ENCODE measurements at regions not wholly inside any gene's neighbourhood (a gene's known extent, or its start where the extent isn't known, plus 50 kb on each side); places are given as distances from the start of the nearest gene placed in this dataset.

DNA sequence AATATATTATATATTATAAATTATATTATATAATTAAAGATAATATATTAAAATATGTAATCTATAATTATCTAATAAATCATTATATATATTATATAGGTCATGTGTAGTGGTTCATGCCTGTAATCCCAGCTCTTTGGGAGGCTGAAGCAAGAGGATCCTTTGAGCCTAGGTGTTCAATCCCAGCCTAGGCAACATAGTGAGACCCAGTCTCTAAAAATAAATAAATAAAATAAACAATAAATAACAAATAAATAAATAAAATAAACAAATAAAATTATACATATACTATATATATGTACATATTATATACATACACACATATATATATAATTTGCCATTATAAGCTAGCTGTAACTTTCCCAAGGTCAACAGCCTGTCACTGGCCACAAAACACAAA lies 277.7 kb downstream of the SETD4 start:
- Histone ChIP-seq H3K4me3 (ENCODE audit: low read length) (no peak overlapping the region), H4K20me1 (ENCODE audit: control insufficient read depth, insufficient read depth, low read depth, low read length) (no peaks in the 10 kb centered on the region), H3K4me2 (ENCODE audit: low read length) (no peak overlapping the region), H3K79me2 (ENCODE audit: control insufficient read depth, low read length) (no peaks in the 10 kb centered on the region), H3K36me3 (ENCODE audit: control insufficient read depth, low read length) (no peaks in the 10 kb centered on the region), H3K9me3 (ENCODE audit: control insufficient read depth, insufficient read depth, low read length) (no peaks in the 10 kb centered on the region), H3K27ac (ENCODE audit: low read depth, low read length) (no peak overlapping the region), H3K4me1 (ENCODE audit: control insufficient read depth, low read length) (no peaks in the 10 kb centered on the region), H3F3A (ENCODE audit: control insufficient read depth, insufficient read depth) (no peaks in the 10 kb centered on the region), H3K27me3 (ENCODE audit: control insufficient read depth, low read length) (0 out of 2 replicates have a peak, but pooled peaks cover 2% of the 10 kb centered on the region), H3K9me2 (replicated peaks; ENCODE audit: control insufficient read depth, low read length) (no peaks in the 10 kb centered on the region)
- no peak for TF ChIP-seq EZH2phosphoT487 (IDR thresholded peaks at IDR 0.05; ENCODE audit: borderline replicate concordance, low read length)
- TF ChIP-seq, protein P1, sequence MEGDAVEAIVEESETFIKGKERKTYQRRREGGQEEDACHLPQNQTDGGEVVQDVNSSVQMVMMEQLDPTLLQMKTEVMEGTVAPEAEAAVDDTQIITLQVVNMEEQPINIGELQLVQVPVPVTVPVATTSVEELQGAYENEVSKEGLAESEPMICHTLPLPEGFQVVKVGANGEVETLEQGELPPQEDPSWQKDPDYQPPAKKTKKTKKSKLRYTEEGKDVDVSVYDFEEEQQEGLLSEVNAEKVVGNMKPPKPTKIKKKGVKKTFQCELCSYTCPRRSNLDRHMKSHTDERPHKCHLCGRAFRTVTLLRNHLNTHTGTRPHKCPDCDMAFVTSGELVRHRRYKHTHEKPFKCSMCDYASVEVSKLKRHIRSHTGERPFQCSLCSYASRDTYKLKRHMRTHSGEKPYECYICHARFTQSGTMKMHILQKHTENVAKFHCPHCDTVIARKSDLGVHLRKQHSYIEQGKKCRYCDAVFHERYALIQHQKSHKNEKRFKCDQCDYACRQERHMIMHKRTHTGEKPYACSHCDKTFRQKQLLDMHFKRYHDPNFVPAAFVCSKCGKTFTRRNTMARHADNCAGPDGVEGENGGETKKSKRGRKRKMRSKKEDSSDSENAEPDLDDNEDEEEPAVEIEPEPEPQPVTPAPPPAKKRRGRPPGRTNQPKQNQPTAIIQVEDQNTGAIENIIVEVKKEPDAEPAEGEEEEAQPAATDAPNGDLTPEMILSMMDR (IDR thresholded peaks at IDR 0.05; ENCODE audit: low read depth, low read length, poor library complexity, severe bottlenecking) = no peak

DNA sequence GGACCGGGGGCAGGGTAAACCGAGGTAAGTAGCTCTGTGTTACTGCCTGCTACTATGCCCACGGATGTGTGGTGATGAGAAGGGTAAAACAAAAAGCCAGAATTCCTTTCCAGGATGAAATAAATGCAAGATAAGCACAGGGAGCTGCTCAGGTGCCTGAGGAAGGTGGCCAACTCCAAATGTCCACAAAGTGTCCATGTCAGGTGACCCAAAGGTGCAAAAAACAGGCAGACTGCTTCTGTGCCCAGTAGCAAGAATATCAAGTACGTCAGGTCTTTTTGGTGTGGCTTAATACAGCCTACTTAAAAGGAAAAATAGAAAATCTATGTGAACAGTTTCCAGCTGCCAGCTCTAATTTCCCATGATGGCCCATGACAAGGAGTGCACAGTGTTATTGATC lies 279.3 kb downstream of the SETD4 start:
- Histone ChIP-seq H3K27me3 (ENCODE audit: control insufficient read depth, low read length) (0 out of 2 replicates have a peak, but pooled peaks cover 2% of the 10 kb centered on the region), H3K27ac (ENCODE audit: low read depth, low read length) (no peak overlapping the region)
- TF ChIP-seq, protein P1 (IDR thresholded peaks at IDR 0.05; ENCODE audit: low read depth, low read length, poor library complexity, severe bottlenecking) = no peak
- no peak for TF ChIP-seq EZH2phosphoT487 (IDR thresholded peaks at IDR 0.05; ENCODE audit: borderline replicate concordance, low read length)

DNA sequence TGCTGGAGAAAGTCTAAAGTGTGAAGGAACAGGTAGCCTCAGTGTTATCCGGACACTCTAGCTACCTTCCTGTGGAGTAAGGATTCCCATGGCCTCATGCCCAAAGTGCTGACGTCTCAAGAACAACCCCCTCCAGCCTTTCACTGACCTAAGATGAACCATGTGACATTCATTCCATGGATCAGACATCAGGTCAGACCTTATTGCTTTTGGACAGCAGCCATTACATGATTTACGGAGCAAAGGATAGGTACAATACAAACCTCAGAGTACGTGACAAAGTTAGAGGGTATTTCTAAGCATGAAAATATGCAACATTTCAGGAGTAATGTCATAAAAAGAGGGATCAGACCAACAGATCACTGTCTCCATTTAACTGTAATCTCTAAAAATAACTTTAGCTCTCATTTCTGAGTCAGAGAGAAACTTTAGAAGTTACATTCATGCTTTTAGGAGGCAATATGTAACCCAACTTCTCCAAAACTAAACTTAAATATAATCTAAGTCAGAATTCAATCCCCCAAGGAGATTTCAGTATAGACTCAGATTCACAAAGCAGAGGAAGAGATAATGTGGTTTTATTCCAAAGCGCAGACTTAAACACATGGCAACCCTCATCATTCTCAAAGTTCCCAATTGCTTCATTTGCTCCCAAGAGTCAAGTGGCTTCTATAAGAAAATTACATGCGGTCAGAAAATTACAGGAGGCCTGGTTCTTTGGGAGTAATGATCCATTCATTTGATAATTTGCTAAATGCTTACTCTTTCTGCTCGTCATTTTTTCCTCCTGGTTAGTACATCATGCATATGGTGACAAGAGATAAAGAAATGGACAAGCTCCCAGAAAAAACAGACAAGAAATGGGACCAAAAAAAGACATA lies 280.4 kb downstream of the SETD4 start:
- H3K27me3 ChIP-seq (ENCODE audit: control insufficient read depth, low read length) = 0 out of 2 replicates have a peak, but pooled peaks cover 2% of the 10 kb centered on the region
- no peak overlapping the region for H3K27ac ChIP-seq (ENCODE audit: low read depth, low read length)
- H3K4me1 ChIP-seq (ENCODE audit: control insufficient read depth, low read length) = no peaks in the 10 kb centered on the region
- no peaks in the 10 kb centered on the region for H3F3A ChIP-seq (ENCODE audit: control insufficient read depth, insufficient read depth)
- TF ChIP-seq, protein P1 (IDR thresholded peaks at IDR 0.05; ENCODE audit: low read depth, low read length, poor library complexity, severe bottlenecking) = no peak
- no peak for TF ChIP-seq EZH2phosphoT487 (IDR thresholded peaks at IDR 0.05; ENCODE audit: borderline replicate concordance, low read length)
- H3K36me3 ChIP-seq (ENCODE audit: control insufficient read depth, low read length) = no peaks in the 10 kb centered on the region
- H3K4me2 ChIP-seq (ENCODE audit: low read length) = no peak overlapping the region
- no peaks in the 10 kb centered on the region for H4K20me1 ChIP-seq (ENCODE audit: control insufficient read depth, insufficient read depth, low read depth, low read length)
- H3K9me2 ChIP-seq (replicated peaks; ENCODE audit: control insufficient read depth, low read length) = no peaks in the 10 kb centered on the region
- no peak overlapping the region for H3K4me3 ChIP-seq (ENCODE audit: low read length)
- no peaks in the 10 kb centered on the region for H3K79me2 ChIP-seq (ENCODE audit: control insufficient read depth, low read length)
- no peaks in the 10 kb centered on the region for H3K9me3 ChIP-seq (ENCODE audit: control insufficient read depth, insufficient read depth, low read length)

More for the DNA sequence above, 279.3 kb downstream of the SETD4 start:
- Histone ChIP-seq H3K9me2 (replicated peaks; ENCODE audit: control insufficient read depth, low read length) (no peaks in the 10 kb centered on the region), H3K4me1 (ENCODE audit: control insufficient read depth, low read length) (no peaks in the 10 kb centered on the region), H4K20me1 (ENCODE audit: control insufficient read depth, insufficient read depth, low read depth, low read length) (no peaks in the 10 kb centered on the region), H3K4me2 (ENCODE audit: low read length) (no peak overlapping the region), H3K36me3 (ENCODE audit: control insufficient read depth, low read length) (no peaks in the 10 kb centered on the region), H3K9me3 (ENCODE audit: control insufficient read depth, insufficient read depth, low read length) (no peaks in the 10 kb centered on the region), H3K79me2 (ENCODE audit: control insufficient read depth, low read length) (no peaks in the 10 kb centered on the region), H3K4me3 (ENCODE audit: low read length) (no peak overlapping the region), H3F3A (ENCODE audit: control insufficient read depth, insufficient read depth) (no peaks in the 10 kb centered on the region)

Measured in DOHH2 (cell line).